ENCODE measurements at regions not wholly inside any gene's neighbourhood (a gene's known extent, or its start where the extent isn't known, plus 50 kb on each side); places are given as distances from the start of the nearest gene placed in this dataset.

DNA sequence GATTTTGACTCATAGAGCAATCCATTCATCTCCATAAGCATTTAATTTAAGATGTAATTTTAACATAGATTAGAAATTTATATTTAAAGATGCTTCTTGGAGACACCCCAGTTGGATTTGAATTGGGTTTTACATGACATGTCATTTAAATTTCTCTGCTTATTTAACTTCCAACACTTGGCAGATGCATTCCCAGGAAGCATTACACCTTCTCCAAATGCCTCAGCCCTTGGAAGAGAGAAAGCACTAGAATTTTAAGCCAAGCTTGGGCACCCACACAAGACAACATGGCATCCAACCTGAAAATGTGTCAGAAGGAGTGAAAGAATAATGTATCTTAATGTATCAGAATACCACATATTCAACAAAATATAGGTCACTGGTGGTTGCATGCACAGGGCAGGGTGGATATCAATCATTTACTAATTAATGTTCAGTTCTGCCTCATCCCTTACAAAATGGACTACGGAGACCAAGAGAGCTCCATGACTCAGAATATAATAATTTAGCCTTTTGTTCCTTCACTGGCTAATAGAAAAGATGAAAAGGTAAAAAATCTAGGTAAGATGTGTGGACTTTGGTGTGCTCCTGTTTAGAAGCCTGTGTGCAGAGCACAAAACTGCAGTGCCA is 541.7 kb upstream of the SORCS1 start:
- no peak overlapping the region for H3K4me3 ChIP-seq
- no peaks in the 10 kb centered on the region; the same call in 1 of the 2 replicates for H3K4me1 ChIP-seq (replicated peaks)
- no peak overlapping the region for H3K27ac ChIP-seq
- H3K9me3 ChIP-seq (replicated peaks), result no peaks in the 10 kb centered on the region
- no peak for DNase-seq (ENCODE audit: low read depth in 1 of 2, low spot score in 2 of 2)
- no peaks in the 10 kb centered on the region for H3K27me3 ChIP-seq (replicated peaks)
- no peaks in the 10 kb centered on the region for H3K36me3 ChIP-seq

DNA sequence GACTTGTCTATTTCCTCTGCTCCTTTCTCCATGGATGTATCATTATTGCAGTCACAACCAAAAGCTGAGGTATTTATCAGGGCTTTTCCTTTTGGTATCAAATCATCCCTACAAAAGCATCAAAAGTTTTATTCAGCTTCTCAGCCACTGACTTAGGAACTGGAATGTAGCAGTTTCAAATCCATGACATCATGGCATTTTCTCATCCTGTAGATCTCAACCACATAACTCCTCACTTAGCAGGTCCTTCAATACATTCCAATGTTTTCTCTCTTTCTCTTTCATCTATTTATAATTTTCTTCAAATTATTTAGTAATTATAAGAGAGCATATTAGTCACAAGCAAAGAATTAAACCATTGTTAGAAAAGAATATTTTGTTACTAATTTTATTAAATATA is 537.4 kb upstream of the SORCS1 start:
- DNase-seq (ENCODE audit: low read depth in 1 of 2, low spot score in 2 of 2), result peak in 1 of 2 experiments; percentile 4
- Histone ChIP-seq H3K36me3 (no peaks in the 10 kb centered on the region), H3K4me1 (replicated peaks) (no peaks in the 10 kb centered on the region), H3K27me3 (replicated peaks) (no peaks in the 10 kb centered on the region), H3K4me3 (no peak overlapping the region), H3K27ac (no peak overlapping the region), H3K9me3 (replicated peaks) (no peaks in the 10 kb centered on the region)

GRCh38 chr10:107692072-107692471 is 527.6 kb upstream of the SORCS1 start:
- no peak for DNase-seq (ENCODE audit: low read depth in 1 of 2, low spot score in 2 of 2)
- Histone ChIP-seq H3K27me3 (replicated peaks) (no peaks in the 10 kb centered on the region), H3K9me3 (replicated peaks) (no peaks in the 10 kb centered on the region; the same call in 1 of the 2 replicates), H3K4me1 (replicated peaks) (no peaks in the 10 kb centered on the region), H3K4me3 (no peak overlapping the region), H3K36me3 (no peaks in the 10 kb centered on the region), H3K27ac (no peak overlapping the region)

DNA sequence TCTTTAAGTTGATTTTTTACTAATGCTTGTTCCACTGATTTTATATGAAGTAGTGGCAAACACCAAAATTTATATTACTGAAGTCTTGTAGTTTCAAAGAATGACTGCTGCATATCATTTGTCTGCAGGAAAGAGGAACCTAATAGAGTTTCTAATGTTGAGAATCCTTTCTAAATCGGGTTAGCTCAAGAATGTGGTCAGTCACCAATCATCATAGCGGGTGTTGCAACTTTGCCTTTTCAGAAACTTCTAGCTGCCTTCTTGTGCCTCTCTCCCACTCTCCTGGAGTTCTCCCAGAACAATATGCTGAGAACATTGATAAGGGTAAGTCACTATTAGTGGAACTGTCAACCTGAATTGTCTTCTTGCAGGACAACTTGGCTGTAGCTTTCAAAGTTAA is 524.8 kb upstream of the SORCS1 start:
- Histone ChIP-seq H3K9me3 (replicated peaks) (no peaks in the 10 kb centered on the region; the same call in 1 of the 2 replicates), H3K27me3 (replicated peaks) (no peaks in the 10 kb centered on the region), H3K4me3 (no peak overlapping the region), H3K27ac (no peak overlapping the region), H3K4me1 (replicated peaks) (no peaks in the 10 kb centered on the region), H3K36me3 (no peaks in the 10 kb centered on the region)
- DNase-seq (ENCODE audit: low read depth in 1 of 2, low spot score in 2 of 2), result no peak

DNA sequence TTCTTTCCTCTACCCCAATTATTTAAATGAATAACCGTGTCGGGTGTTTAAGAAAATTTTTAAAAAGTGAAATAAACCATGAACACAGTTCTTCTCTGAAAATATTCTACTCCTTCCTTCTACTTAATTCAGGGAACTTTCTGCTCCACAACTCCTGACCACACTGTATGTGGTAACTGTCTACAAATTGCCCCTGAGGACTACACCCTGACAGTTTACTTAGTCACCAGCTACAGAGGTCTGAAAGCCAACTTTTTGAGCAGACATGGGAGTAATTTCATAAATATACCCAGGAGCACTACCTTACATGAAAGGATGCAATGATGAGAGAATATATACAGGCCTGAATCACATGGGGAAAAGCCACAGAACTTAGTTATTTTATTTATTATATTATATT is 523.2 kb upstream of the SORCS1 start:
- no peaks in the 10 kb centered on the region for H3K4me1 ChIP-seq (replicated peaks)
- no peak overlapping the region for H3K27ac ChIP-seq
- no peaks in the 10 kb centered on the region for H3K27me3 ChIP-seq (replicated peaks)
- DNase-seq (ENCODE audit: low read depth in 1 of 2, low spot score in 2 of 2), result no peak
- H3K4me3 ChIP-seq, result no peak overlapping the region
- no peaks in the 10 kb centered on the region for H3K36me3 ChIP-seq
- no peaks in the 10 kb centered on the region for H3K9me3 ChIP-seq (replicated peaks)

DNA sequence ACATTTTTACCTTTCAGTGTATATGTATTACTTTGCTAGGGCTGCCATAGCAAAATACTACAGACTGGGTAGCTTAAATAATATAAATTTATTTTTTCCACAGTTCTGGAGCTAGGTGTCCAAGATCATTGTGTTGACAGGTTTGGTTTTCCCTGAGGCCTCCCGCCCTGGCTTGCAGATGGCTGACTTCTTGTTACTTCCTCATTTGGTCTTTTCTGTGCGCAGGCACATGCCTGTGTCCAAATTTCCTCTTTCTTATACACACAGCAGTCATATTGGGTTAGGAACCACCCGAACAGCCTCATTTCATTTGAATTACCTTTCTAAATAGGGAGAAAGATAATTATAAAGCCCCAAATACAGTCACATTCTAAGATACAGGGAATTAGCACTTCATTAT is 521.6 kb upstream of the SORCS1 start:
- peaks cover under 1% of the 10 kb centered on the region; the same call in 1 of the 2 replicates for H3K4me1 ChIP-seq (replicated peaks)
- no peak overlapping the region for H3K27ac ChIP-seq
- H3K27me3 ChIP-seq (replicated peaks), result no peaks in the 10 kb centered on the region
- DNase-seq (ENCODE audit: low read depth in 1 of 2, low spot score in 2 of 2), result no peak
- no peak overlapping the region for H3K4me3 ChIP-seq
- no peaks in the 10 kb centered on the region for H3K36me3 ChIP-seq
- no peaks in the 10 kb centered on the region for H3K9me3 ChIP-seq (replicated peaks)

DNA sequence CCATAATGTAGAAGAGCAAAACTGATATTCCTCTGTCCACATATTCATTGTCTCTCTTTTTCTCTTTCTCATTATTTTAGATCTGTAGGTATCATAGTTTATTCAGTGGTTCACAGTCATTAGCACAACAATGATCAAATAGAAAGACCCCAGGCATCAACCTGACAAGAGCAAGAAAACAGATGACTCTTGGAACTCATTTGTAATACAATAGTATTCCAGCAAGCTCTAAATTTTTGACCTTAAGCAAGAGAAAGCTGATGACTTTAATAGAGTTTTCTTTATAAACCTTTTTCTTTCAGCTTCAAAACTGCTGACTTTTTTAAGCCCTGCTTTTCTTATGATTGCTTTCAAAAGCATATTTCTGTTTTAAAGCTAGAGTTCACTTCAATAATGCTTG is 507.5 kb upstream of the SORCS1 start:
- H3K9me3 ChIP-seq (replicated peaks), result no peaks in the 10 kb centered on the region
- H3K27ac ChIP-seq, result no peak overlapping the region
- H3K36me3 ChIP-seq, result no peaks in the 10 kb centered on the region
- no peaks in the 10 kb centered on the region for H3K4me1 ChIP-seq (replicated peaks)
- H3K27me3 ChIP-seq (replicated peaks), result no peaks in the 10 kb centered on the region
- DNase-seq (ENCODE audit: low read depth in 1 of 2, low spot score in 2 of 2), result no peak
- H3K4me3 ChIP-seq, result no peak overlapping the region

DNA sequence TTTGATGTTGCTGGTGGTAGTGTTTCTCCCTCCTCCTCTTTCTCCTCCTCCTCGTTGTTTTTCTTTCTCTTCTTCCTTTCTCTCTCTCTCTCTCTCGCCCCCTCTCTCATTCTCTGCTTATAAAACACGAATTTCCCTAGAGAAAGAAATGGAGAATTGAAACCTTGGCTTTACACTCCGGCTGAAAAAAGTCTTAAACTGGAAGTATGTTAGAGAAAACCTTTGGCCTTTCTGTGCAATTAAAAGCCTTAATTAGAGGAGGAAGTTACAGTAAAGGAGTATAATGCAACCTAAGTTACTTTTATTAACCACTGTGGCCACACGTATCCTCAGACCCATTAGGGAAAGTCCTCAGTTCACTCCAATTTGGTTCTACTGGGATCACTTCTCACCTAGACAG is 501.7 kb upstream of the SORCS1 start:
- no peaks in the 10 kb centered on the region for H3K27me3 ChIP-seq (replicated peaks)
- H3K9me3 ChIP-seq (replicated peaks), result no peaks in the 10 kb centered on the region
- H3K4me3 ChIP-seq, result no peak overlapping the region
- no peak overlapping the region for H3K27ac ChIP-seq
- DNase-seq (ENCODE audit: low read depth in 1 of 2, low spot score in 2 of 2), result no peak
- H3K36me3 ChIP-seq, result no peaks in the 10 kb centered on the region
- no peaks in the 10 kb centered on the region for H3K4me1 ChIP-seq (replicated peaks)

DNA sequence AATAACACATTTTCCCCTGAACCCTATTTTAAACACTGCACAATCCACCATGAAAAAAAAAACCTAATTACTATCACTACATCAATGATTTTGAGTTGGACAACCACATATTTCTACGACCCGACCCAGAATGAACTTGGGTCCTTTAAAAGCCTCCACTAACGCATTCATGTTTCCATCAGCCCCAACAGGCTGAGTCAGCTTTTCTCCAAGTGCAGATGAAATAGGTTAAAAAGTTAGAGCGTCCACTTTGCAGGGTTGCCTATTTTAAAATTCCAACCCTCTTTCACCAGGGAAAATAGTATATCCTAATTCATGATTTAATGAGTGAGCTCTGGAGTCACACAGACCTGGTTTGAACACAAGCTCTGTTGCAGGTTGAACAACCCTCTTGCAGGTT is 501.0 kb upstream of the SORCS1 start:
- no peaks in the 10 kb centered on the region for H3K27me3 ChIP-seq (replicated peaks)
- H3K9me3 ChIP-seq (replicated peaks), result no peaks in the 10 kb centered on the region
- H3K4me1 ChIP-seq (replicated peaks), result no peaks in the 10 kb centered on the region
- no peaks in the 10 kb centered on the region for H3K36me3 ChIP-seq
- no peak for DNase-seq (ENCODE audit: low read depth in 1 of 2, low spot score in 2 of 2)
- no peak overlapping the region for H3K27ac ChIP-seq
- no peak overlapping the region for H3K4me3 ChIP-seq

DNA sequence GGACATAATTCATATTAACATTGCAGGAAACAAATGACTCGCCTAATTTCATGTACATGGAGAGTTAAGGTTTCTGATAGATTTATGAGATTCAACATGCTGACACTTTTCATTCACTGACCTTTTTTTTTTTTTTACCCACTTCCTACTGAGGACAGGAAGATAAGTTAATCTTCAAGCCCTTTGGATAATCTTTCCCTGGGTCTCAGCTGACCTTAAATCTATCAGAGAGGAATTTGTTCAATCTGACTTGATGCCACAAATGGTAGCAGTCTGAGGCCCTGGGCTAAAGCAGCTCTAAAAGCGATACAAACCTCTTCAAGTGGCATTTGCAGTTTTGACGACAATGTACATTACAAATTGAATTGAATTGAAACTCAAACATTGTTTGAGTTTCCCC is 493.3 kb upstream of the SORCS1 start:
- H3K4me3 ChIP-seq, result no peak overlapping the region
- H3K9me3 ChIP-seq (replicated peaks), result no peaks in the 10 kb centered on the region
- no peak overlapping the region for H3K27ac ChIP-seq
- no peaks in the 10 kb centered on the region for H3K36me3 ChIP-seq
- no peak for DNase-seq (ENCODE audit: low read depth in 1 of 2, low spot score in 2 of 2)
- H3K27me3 ChIP-seq (replicated peaks), result no peaks in the 10 kb centered on the region
- H3K4me1 ChIP-seq (replicated peaks), result peaks cover 10% of the 10 kb centered on the region; the same call in 1 of the 2 replicates

DNA sequence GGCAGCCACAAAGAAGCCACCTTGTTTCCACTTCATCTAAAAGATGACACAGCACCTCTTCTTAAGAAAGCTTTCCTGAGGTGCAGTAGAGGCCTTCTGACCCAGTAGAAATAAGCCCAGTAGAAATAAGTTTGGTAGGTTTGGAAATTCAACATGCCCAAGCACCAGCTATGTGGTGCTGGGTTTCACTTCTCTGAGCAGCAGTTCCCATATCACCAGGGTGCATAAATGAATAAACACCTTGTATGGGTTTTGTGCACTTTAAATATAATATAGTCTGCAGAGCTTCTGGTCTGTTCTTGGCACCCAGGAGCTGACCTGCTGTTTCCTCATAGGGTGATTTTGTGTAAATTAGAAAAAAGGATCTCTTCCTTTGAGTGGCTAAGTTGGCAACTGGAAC is 492.4 kb upstream of the SORCS1 start:
- peaks cover 10% of the 10 kb centered on the region; the same call in 1 of the 2 replicates for H3K4me1 ChIP-seq (replicated peaks)
- no peak overlapping the region for H3K27ac ChIP-seq
- no peak for DNase-seq (ENCODE audit: low read depth in 1 of 2, low spot score in 2 of 2)
- no peak overlapping the region for H3K4me3 ChIP-seq
- H3K36me3 ChIP-seq, result no peaks in the 10 kb centered on the region
- no peaks in the 10 kb centered on the region for H3K27me3 ChIP-seq (replicated peaks)
- H3K9me3 ChIP-seq (replicated peaks), result no peaks in the 10 kb centered on the region

GRCh38 chr10:107653832-107654287 is 489.4 kb upstream of the SORCS1 start:
- Histone ChIP-seq H3K27me3 (replicated peaks) (no peaks in the 10 kb centered on the region), H3K9me3 (replicated peaks) (no peaks in the 10 kb centered on the region), H3K36me3 (no peaks in the 10 kb centered on the region), H3K4me3 (peak overlapping the region; percentile 37), H3K27ac (peak overlapping the region; percentile 65), H3K4me1 (replicated peaks) (peaks cover 10% of the 10 kb centered on the region; the same call in 1 of the 2 replicates)
- DNase-seq (ENCODE audit: low read depth in 1 of 2, low spot score in 2 of 2), result peak in 1 of 2 experiments; percentile 48

DNA sequence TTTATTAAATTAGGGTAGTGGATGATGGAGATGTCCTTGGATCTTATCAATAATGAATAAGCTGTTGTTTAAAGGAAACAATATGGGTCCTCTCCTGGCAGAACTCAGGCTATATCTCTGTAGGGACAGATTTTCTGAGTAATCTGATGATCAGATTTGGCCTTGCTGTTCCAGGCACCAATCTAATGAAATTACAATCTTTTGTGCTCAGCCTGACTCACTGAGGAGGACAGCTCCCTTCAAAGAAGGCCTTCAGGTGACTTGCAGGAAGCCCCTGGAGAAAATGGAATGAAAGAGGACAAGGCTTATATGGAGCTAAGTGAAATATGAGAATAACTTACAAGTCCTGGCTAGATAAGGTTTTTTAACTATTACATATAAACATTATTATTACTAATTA is 486.4 kb upstream of the SORCS1 start:
- Histone ChIP-seq H3K4me3 (no peak overlapping the region), H3K4me1 (replicated peaks) (peaks cover 10% of the 10 kb centered on the region; the same call in 1 of the 2 replicates), H3K36me3 (no peaks in the 10 kb centered on the region), H3K27me3 (replicated peaks) (no peaks in the 10 kb centered on the region), H3K9me3 (replicated peaks) (no peaks in the 10 kb centered on the region), H3K27ac (no peak overlapping the region)
- no peak for DNase-seq (ENCODE audit: low read depth in 1 of 2, low spot score in 2 of 2)

DNA sequence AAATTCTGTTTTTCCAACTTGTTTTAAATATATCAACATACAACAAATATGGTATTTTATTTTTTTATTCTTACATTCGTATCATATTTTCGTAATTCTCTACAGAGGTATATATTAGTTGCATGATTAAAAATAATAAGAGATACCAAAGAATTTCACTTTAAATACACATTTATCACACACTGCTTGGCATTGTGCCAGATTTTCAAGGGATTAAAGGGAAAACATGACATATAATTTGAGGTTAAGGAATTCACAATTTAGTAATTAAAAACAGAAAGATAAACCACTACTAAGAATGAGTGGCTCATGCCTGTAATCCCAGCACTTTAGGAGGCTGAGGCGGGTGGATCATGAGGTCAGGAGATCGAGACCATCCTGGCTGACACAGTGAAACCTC is 484.7 kb upstream of the SORCS1 start:
- H3K4me1 ChIP-seq (replicated peaks), result peaks cover 7% of the 10 kb centered on the region; the same call in 1 of the 2 replicates
- no peak overlapping the region for H3K27ac ChIP-seq
- H3K36me3 ChIP-seq, result no peaks in the 10 kb centered on the region
- no peaks in the 10 kb centered on the region for H3K9me3 ChIP-seq (replicated peaks)
- no peak for DNase-seq (ENCODE audit: low read depth in 1 of 2, low spot score in 2 of 2)
- no peaks in the 10 kb centered on the region for H3K27me3 ChIP-seq (replicated peaks)
- H3K4me3 ChIP-seq, result no peak overlapping the region

GRCh38 chr10:107647462-107647861 is 483.0 kb upstream of the SORCS1 start:
- DNase-seq (ENCODE audit: low read depth in 1 of 2, low spot score in 2 of 2), result no peak
- no peaks in the 10 kb centered on the region for H3K9me3 ChIP-seq (replicated peaks)

More at GRCh38 chr10:107647462-107647861, 483.0 kb upstream of the SORCS1 start:
- no peaks in the 10 kb centered on the region for H3K27me3 ChIP-seq (replicated peaks)
- H3K4me1 ChIP-seq (replicated peaks), result no peaks in the 10 kb centered on the region
- no peaks in the 10 kb centered on the region for H3K36me3 ChIP-seq
- no peak overlapping the region for H3K27ac ChIP-seq
- H3K4me3 ChIP-seq, result no peak overlapping the region

Data from SJSA1 (cell line).